ACHN (cell line): ENCODE measurements at regions not wholly inside any gene's neighbourhood (a gene's known extent, or its start where the extent isn't known, plus 50 kb on each side); places are given as distances from the start of the nearest gene placed in this dataset.
"Not testable (repeated sequence)": the region's sequence is repeated elsewhere in the genome, so short reads cannot be mapped to it uniquely, and the experiment has no call there.

Experiments used
- DNase-seq: peaks from one replicate; pipeline ENCODE4 v3.0.0-alpha.2; 2015
- in situ Hi-C: cut with HindIII; loops from 2 replicates; pipeline ENCODE4 v1.10.0; 2017; ENCODE audit warnings: low sequenced_read_pairs, low pct_ligation_motif_present, low pct_unique_long_range_greater_than_20kb

DNA sequence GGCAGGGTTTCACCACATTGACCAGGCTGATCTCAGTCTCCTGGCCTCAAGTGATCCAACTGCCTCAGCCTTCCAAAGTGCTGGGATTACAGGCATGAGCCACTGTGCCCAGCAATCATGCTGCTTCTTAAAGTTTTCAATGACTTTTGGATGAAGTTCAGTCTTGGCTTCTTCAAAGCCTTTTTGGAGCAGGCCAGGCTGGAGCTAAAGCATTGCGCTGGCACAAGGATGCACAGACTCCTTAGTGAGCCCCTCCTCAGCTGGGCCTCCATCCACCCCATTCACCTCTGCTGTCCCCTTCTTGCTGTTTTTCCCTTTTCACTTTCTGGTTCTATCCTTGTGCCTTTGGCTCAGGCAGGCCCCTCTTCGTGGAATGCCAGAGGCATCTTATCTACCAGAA lies 638.6 kb downstream of the TYW1 start:
- in situ Hi-C loops: no loop called here
- no peak for DNase-seq

DNA sequence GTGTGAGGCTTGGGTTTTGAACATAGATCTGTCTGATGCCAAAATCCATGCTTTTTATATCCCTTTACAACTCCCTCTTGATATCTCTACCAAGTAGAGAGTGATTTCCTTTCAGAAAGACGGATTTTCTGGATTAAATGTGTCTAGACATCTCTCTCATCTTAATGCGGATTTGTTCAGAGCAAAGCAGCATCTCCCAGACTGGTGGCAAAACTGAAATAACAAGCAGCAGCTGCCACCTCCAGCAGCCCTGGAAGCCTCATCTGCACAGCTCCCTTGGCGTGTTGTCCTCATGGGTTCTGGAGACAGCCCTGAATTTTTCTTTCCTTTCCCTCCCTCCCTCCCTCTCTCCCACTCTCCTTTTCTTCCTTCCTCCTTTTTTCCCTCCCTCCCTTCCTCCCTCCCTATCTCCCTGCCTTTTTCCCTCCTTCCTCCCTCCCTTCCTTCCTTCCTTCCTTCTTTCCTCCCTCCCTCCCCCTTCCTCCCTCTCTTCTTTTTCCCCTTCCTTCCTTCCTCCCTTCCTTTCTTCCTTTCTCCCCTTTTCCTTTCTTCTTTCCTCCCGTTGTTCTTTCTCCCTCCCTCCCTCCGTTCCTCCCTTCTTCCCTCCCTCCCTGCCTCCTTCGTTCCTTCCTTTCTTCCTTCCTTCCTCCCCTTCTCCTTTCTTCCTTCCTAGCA lies 639.9 kb downstream of the TYW1 start:
- no peak for DNase-seq
- in situ Hi-C loops: no loop called here

DNA sequence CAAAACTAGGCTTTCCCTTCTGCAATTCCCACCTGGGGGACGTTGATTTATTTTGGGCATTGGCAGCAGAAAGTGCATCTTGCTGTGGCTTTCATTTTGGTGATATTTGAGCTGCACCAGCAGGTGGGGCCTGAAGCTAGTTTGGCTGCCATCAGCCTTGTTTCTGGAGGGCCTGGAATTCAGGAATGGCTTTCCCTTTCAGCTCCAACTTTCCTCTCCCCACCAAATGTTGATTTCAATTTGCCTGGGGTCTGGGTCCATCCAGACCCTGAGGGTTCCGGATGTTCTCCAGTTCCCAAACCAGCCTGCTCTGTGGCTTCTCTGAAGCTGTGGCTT lies 640.4 kb downstream of the TYW1 start:
- no peak for DNase-seq
- in situ Hi-C loops: no loop called here

DNA sequence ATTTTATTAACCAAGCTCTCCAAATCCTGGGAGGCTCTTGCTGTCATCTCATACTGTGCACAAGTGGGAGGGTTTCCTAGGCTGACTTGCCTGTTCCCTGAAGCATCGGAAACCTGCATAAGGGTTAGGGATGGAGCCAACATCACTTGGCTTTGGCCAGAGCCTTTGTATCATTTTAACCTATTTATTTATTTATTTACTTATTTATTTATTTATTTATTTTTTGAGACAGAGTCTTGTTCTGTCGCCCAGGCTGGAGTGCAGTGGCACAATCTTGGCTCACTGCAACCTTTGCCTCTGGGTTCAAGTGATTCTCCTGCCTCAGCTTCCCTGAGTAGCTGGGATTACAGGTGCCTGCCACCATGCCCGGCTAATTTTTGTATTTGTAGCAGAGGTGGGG lies 645.9 kb downstream of the TYW1 start:
- in situ Hi-C loops, DNase-seq: not testable (repeated sequence)

DNA sequence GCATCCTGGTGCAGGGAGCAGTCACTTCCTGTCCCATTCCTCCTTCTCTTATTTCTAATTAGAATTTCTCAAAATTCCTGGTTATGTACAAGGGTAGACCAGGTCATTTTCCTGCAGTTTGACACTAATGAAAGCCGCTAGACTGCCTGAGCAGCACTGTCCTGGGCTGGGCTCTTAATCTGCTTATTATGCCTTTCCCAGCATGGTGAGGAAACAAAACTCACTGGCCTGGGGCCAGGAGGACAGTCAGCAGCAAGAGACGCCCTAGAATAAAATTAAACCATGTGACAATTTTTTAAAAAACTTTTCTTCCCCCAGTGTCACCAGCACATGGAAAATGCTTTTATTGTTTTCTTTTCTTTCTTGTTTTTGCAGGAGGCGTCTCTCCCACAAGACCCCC lies 647.5 kb downstream of the TYW1 start:
- in situ Hi-C loops: no loop called here
- no peak for DNase-seq

DNA sequence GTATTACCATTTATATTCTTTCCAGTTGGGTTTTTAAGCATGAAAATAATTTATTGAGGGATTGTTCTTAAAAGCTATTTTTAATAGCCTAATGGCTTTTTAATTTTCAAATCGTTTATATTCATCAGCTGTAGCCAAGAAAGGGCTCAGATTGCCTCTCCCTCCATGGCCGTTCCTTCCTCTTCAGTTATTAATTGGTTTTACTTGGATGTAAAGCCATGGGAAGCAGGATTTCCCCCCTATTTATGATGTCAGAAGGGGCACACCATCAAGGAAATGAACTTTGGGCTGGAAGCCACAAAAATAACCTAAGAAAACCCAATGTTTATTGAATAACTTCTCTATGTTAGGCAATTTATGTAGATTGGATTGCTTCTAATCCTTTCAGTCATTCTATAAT lies 656.3 kb downstream of the TYW1 start:
- in situ Hi-C loops: no loop called here
- no peak for DNase-seq

DNA sequence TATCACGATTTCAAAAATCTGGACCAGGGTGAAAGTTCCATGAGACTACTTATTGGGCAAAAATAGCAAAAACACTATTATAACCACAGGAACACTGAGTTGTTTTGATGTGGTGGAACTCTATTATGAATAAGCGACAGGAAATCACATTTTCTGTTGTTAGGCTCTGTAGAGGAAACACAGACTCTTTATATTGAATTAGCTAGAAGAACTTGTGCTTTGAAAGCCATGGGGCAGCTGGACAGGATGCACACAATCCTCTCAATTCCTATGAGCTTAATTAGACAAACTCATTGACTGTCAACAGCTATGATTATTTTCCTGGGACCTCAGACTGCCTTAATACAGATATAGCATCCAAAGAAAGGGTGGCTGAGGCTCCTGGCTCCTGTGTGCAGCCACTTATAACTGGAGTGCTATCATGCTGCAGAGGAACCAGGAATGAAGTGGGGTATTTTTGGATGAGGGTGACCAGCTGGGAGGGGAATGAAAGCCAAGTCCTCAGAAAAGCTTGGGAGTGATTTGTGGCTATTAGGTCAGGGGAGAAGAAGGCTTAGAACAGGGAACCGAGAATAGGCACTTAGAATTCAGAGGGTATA lies 657.3 kb downstream of the TYW1 start:
- DNase-seq: no peak
- in situ Hi-C loops: no loop called here

DNA sequence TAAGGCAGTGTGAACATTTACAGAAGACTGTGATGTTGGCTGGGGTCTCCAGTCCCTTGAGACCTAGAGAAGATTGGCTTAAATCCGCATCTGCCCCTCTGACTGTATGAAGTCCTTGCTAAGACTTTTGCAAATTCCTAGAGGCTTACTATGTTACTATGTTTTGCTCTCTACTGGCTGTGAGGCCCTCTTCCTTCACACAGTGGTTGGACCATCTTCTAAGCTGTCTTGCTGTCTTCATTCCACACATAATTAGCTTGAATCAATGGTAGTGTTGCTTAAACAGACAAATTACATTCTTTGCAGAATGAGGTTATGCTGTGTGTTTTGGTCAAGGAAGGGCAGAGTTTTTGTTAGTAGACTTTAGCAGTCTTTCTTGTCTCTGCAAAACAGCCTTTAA lies 658.0 kb downstream of the TYW1 start:
- in situ Hi-C loops: no loop called here

DNA sequence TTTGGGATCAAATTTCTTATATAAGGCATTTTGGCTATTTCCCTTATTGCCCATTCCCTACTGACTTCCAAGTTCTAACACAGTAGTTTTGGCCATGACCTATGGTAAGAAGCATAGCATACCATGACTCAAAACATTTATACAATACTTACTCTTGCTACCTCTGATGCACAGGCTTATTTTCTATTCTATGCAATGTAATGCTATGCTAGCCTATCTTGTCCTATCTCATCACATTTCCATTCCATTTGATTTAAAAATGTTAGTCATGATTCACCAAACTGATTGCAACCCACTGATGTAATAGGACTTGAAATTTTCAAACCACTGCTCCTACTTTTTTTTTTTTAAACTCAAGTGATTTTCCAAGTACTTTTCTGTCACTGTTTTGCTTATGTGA lies 658.5 kb downstream of the TYW1 start:
- no peak for DNase-seq
- in situ Hi-C loops: no loop called here

More for the DNA sequence above, 658.0 kb downstream of the TYW1 start:
- DNase-seq: no peak

DNA sequence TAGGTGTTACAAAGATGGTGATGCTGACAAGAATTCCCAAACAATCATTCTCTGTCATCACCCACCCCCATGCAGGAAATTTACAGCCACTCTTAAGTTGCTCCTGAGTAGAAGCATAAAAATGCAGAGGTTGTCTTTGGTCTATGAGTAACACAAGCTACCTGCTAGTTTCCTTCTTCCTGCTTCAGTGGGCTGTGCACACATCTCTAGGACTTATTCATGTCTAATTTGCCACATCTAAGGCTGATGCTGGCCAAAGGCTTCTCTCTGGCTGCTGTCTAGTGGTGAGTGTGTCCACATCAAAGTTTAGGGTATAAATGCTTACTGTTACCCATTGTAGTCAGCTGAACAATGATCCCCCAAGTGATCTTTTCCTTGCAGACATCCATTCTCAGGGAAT lies 662.5 kb downstream of the TYW1 start:
- no peak for DNase-seq
- in situ Hi-C loops: no loop called here

DNA sequence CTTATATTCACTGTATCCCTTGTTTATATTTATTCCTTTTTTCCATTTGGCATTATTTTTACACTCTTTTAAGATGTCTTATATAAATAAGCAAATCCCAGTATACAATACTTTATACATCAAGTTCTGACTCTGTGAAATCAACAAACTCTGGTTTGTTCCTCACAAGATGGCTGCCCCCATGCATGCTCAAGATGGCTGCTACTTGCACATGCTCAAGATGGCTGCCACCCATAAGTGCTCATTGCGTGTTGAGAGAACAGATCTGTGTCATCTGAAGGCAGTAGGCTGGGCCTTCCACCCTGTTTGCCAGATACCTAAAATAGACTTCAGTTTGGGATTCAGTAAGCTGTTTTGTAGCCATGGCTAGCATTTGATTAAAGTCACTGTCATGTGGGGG lies 666.2 kb downstream of the TYW1 start:
- no peak for DNase-seq
- in situ Hi-C loops: no loop called here

DNA sequence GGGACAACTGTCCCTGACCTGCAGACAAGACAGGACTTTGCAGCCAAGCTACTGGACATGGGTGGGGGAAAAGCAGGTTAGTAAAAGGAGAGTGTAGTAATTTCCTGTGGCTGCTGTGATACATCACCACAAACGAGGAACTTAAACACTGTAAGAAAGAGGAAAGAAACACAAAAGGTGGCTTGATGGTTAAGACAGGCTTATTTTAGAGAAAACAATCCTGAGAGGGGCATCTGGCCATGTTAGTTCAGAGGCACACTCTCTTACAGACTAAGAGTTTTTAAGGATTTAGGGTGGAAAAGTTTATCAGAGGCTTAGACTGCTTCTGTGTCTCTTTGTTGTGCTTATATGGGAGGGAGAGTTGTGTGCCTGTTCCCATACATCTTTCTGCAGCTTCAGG lies 667.0 kb downstream of the TYW1 start:
- DNase-seq: no peak
- in situ Hi-C loops: no loop called here

DNA sequence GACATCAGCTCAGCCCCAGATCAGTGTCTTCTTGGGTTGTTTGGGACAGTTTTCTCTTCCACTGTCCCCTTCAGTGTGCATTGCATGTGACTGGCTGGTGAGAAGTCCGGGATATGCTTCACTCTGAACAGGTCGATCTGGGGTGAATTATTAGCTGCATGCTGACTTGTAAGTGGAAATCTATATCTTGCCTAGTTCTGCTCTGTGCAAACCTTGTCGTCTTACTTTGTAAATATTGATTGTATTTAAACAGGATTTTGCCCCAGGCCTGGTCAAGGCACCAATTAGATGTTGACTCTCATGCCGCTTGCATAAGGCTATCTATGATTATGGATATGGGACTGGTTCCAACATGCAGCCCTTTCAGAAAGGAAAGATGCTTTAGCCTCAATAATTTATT lies 669.7 kb downstream of the TYW1 start:
- DNase-seq, in situ Hi-C loops: not testable (repeated sequence)

DNA sequence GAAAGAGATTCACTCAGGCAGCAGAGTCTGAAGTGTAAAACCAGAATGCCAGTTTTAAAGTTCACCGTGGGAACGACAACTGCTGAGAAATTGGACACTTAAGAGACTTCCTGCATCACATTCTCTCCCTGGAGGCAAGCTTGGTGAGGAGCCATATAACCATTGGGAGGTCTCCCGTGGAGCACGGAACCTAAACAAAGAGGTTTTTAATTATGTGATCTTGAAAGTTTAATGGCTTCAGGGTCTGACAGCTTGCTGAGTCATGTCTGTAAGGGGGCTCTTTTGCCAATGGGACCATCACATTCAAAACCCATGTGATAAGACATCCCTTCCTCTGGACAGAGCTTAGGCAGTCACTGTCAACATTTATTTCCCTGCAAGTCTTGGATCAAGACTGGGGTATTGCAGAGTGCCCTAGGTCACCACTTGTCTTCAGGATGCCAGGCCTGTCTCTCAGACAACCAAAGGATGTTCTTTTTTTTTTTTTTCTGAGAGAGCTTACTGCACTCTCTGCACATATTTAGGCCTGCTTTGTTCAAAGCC lies 674.4 kb downstream of the TYW1 start:
- DNase-seq: no peak
- in situ Hi-C loops: no loop called here

DNA sequence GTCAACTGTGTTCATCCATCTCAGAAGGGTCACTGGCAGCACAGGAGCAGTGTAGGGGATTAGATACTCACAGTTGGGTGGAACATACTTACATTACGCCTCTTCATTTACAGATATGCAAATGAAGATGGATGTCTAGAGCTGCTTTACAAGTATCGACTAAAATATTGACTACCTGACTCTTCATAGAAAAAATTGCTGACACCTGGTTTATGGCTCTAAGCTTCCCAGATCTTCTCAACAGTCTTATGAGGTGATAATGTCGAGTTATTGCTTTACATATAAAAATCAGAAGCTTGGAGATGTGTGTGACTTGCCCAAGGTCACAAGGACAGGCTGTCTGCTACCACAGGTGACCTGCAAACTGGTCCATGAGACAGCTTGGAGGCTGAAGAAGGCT lies 677.2 kb downstream of the TYW1 start:
- in situ Hi-C loops: no loop called here
- DNase-seq: no peak

DNA sequence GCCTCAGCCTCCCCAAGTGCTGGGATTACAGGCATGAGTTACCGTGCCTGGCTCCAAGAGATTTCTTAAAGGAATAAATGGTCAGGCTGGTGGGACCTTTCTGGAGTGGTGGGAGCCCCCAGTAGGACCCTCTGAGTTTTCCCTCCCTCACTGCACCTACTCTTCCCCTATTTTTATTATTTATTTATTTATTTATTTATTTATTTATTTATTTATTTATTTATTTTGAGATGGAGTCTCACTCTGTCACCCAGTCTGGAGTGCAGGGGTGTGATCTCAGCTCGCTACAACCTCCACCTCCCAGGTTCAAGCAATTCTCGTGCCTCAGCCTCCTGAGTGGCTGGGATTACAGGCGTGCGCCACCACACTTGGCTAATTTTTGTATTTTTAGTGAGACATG lies 678.2 kb downstream of the TYW1 start:
- in situ Hi-C loops, DNase-seq: not testable (repeated sequence)

DNA sequence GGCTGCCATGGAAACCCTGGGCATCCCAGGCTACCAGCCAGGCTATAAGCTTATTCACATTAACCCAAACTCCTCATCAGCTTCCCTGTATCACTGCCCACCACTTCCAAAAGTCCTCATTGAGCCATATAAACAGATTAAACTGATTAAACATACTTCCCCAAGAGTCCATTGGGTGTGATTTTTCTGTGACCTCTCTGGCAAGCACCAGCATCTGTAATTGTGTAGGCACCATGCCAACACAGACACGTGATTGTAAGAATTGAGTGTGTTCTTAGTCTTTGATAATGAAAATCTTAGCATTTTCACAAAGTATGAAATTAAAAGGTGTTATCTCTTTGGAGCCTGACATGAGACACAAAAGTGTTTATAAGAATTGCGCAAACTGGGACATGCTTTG lies 679.3 kb downstream of the TYW1 start:
- in situ Hi-C loops: no loop called here
- DNase-seq: no peak

DNA sequence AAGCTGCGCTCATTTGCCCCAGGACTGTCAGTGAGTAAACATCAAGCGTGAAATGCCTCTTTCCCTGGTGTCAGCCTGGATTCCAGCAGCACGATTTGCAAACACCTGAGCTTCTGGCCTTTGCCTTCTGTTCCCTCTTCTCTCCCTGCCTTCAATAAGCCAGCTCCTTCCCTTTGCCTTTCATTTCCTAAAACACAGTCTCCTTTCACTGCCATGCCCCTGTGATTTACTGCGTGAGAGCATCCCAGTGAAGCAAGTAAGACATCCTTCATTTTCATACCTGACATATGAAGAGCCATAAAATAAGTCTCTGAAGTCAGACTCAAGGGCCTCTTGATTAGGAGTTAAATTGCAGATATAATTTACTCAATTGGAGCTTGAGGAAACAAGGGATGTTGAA lies 681.8 kb downstream of the TYW1 start:
- in situ Hi-C loops: no loop called here
- no peak for DNase-seq

DNA sequence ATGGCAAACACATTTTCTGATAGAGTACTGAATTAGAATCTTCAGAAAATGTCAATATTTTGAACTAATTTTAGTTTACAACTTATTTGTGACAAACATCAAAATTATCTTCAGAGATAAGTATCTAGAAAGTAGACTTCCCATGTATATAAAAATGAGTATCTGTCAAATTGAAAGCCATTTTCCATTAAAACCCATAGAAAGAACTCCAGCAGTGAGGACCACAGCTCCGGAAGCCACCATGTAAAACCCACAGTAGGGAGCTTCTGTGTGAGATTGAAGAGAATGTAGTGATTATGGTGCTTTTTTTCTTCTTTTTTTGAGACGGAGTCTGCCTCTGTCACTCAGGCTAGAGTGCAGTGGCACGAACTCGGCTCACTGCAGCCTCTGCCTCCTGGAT lies 687.0 kb downstream of the TYW1 start:
- in situ Hi-C loops: no loop called here

DNA sequence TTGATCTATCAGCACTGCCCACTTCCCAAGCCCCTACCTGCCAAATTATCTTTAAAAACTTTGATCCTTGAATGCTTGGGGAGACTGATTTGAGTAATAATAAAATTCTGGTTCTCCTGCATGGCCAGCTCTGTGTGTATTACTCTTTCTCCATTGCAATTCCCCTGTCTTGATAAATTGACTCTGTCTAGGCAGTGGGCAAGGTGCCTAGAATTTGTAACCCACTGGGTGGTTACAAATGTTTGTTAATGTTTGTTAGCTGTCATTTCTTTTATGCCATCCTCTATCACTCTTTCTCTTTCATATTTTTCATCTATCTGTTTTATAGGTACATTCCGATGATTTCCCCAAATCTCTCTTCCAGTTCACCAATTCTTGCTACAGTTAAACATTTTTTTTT lies 694.1 kb downstream of the TYW1 start:
- in situ Hi-C loops: no loop called here
- DNase-seq: no peak

More for the DNA sequence above, 687.0 kb downstream of the TYW1 start:
- no peak for DNase-seq
